Effector memory CD4-positive, alpha-beta T cell (primary cell): ENCODE measurements at regions not wholly inside any gene's neighbourhood (a gene's known extent, or its start where the extent isn't known, plus 50 kb on each side); places are given as distances from the start of the nearest gene placed in this dataset.

Source experiments
- DNase-seq, 3 donors: peaks; one replicate each; pipeline ENCODE4 v3.0.0-alpha.2; 2020
- H3K27ac ChIP-seq: 2 replicates; pipeline ENCODE4 v1.7.0; 2013; ENCODE audit warnings: mild to moderate bottlenecking, low read length, moderate library complexity; ENCODE audit not compliant: insufficient read depth, poor library complexity, severe bottlenecking
- H3K27me3 ChIP-seq: replicated peaks from 2 replicates; pipeline ENCODE4 v1.7.0; 2013; ENCODE audit warnings: mild to moderate bottlenecking, low read length; ENCODE audit not compliant: insufficient read depth, control insufficient read depth, poor library complexity, severe bottlenecking
- H3K36me3 ChIP-seq: 2 replicates; pipeline ENCODE4 v1.7.0; 2013; ENCODE audit warnings: mild to moderate bottlenecking, low read length, moderate library complexity; ENCODE audit not compliant: control insufficient read depth, insufficient read depth
- H3K4me1 ChIP-seq: 2 replicates; pipeline ENCODE4 v1.7.0; 2013; ENCODE audit warnings: low read length, mild to moderate bottlenecking; ENCODE audit not compliant: control insufficient read depth, insufficient read depth, poor library complexity, severe bottlenecking
- H3K4me3 ChIP-seq: 2 replicates; pipeline ENCODE4 v1.7.0; 2013; ENCODE audit warnings: low read length, low read depth, mild to moderate bottlenecking; ENCODE audit not compliant: insufficient read depth, poor library complexity, severe bottlenecking
- H3K9me3 ChIP-seq: 2 replicates; pipeline ENCODE4 v1.7.0; 2013; ENCODE audit warnings: mild to moderate bottlenecking, low read length, moderate library complexity; ENCODE audit not compliant: control insufficient read depth

DNA sequence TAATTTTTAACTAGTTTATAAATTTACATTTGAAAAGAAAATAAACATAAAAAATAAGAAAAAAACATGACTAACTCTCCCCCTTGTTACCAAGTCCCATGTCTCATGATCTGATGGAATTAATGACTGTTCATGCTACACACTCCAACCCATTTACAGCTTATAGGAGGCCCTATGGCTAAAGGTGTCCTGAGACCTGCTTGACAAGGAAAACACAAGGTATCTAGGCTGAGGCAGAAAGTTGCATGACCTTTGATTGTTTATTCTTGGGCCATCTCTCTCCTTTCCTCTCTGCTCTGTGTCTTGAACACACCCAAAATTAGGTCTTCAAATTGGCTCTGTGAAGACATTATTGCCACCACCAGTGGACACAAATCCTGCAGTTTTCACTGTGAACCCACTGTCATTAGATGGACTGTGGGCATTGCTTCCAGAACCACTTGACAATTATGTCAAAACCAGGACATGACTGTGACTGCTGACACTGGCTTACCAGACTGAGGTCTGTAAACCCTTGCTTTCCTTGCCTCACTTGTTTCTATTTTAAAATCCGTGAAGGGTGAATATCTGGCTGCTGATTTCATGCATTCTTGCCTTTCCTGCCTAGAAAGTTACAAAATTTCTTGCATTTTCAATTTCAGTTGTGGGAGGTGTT, 386.5 kb upstream of the SPRY2 start:
- H3K4me1 ChIP-seq: no peaks in the 10 kb centered on the region
- H3K4me3 ChIP-seq: no peak overlapping the region
- H3K27me3 ChIP-seq: no peaks in the 10 kb centered on the region
- DNase-seq: no peak
- no peaks in the 10 kb centered on the region for H3K36me3 ChIP-seq
- H3K27ac ChIP-seq: no peak overlapping the region
- no peaks in the 10 kb centered on the region for H3K9me3 ChIP-seq

DNA sequence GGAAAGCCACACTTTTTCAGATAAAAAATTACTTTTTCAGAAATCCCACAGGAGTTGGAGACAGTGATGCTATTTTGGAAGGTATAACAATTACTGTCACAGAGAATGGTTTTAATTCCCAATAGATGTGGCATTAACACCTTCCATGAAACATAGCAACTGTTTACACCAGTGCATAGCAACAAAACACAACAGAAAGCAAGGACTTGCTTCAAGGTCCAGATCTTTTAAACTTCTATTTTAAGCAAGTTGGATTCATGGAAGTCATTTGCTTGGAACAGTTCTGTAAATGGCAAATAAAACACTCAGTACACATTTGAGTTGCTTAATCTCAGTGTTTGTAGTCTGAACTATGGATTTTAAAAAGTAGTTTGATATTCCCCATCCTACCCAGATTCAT, 385.9 kb upstream of the SPRY2 start:
- Histone ChIP-seq H3K36me3 (no peaks in the 10 kb centered on the region), H3K4me1 (no peaks in the 10 kb centered on the region), H3K27me3 (no peaks in the 10 kb centered on the region), H3K4me3 (no peak overlapping the region), H3K27ac (no peak overlapping the region), H3K9me3 (no peaks in the 10 kb centered on the region)
- DNase-seq: no peak

DNA sequence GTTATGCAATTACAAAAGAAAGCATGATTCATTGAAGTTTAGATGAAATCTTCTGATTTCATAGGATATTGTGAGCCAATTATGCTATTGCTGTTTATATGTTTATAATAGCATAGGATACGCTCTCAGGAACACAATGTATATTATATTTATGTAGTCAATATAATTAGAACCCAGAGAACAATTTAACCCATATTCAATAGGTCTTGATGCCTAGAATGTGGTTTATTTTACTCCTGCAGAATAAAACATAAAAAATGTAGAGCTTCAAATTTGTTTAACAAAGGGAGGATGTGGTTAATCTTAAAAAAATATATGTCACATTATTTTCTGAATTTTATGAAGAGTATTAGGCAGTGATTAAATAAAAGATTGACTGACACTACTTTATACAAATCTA, 380.8 kb upstream of the SPRY2 start:
- H3K27me3 ChIP-seq: no peaks in the 10 kb centered on the region
- H3K36me3 ChIP-seq: no peaks in the 10 kb centered on the region
- H3K4me1 ChIP-seq: no peaks in the 10 kb centered on the region
- no peak overlapping the region for H3K4me3 ChIP-seq
- no peak for DNase-seq
- no peaks in the 10 kb centered on the region for H3K9me3 ChIP-seq
- no peak overlapping the region for H3K27ac ChIP-seq

- no peaks in the 10 kb centered on the region for H3K4me1 ChIP-seq
Measured at GRCh38 chr13:80718970-80719369, 378.0 kb upstream of the SPRY2 start.

GRCh38 chr13:80717776-80718175, 376.9 kb upstream of the SPRY2 start:
- DNase-seq: no peak
- no peaks in the 10 kb centered on the region for H3K9me3 ChIP-seq
- H3K27me3 ChIP-seq: no peaks in the 10 kb centered on the region
- H3K27ac ChIP-seq: no peak overlapping the region
- H3K4me1 ChIP-seq: no peaks in the 10 kb centered on the region
- H3K36me3 ChIP-seq: no peaks in the 10 kb centered on the region
- H3K4me3 ChIP-seq: no peak overlapping the region

More at GRCh38 chr13:80718970-80719369, 378.0 kb upstream of the SPRY2 start:
- Histone ChIP-seq H3K27ac (no peak overlapping the region), H3K4me3 (no peak overlapping the region), H3K36me3 (no peaks in the 10 kb centered on the region), H3K27me3 (no peaks in the 10 kb centered on the region), H3K9me3 (no peaks in the 10 kb centered on the region)
- no peak for DNase-seq

- no peak for DNase-seq
- H3K27ac ChIP-seq: no peak overlapping the region
- H3K4me3 ChIP-seq: no peak overlapping the region
- no peaks in the 10 kb centered on the region for H3K4me1 ChIP-seq
- H3K27me3 ChIP-seq: no peaks in the 10 kb centered on the region
- no peaks in the 10 kb centered on the region for H3K36me3 ChIP-seq
- H3K9me3 ChIP-seq: no peaks in the 10 kb centered on the region
Measured at GRCh38 chr13:80716610-80717081, 375.7 kb upstream of the SPRY2 start.

GRCh38 chr13:80712026-80712425, 371.1 kb upstream of the SPRY2 start:
- Histone ChIP-seq H3K4me3 (no peak overlapping the region), H3K27me3 (no peaks in the 10 kb centered on the region), H3K4me1 (no peaks in the 10 kb centered on the region), H3K36me3 (no peaks in the 10 kb centered on the region), H3K9me3 (no peaks in the 10 kb centered on the region), H3K27ac (no peak overlapping the region)
- no peak for DNase-seq

DNA sequence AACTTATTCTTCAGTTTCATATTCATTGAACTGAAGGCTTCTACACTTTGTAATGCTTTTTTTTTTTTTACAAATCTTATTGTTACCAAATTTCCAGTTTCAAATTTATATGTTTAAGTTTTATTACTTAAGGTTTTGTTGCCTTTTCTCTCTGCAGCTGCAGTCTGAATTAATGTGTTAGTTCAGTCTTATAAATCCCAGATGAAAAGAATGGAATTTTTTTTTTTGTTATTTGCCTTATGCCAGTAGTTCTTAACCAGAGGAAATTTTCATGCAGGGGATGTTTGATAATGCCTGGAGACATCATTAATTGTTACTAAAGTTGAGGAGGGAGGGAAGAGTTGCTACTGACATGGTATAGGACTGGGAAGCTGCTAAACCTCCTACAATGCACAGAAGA, 367.9 kb upstream of the SPRY2 start:
- Histone ChIP-seq H3K9me3 (no peaks in the 10 kb centered on the region), H3K27ac (no peak overlapping the region), H3K4me1 (no peaks in the 10 kb centered on the region), H3K36me3 (no peaks in the 10 kb centered on the region), H3K27me3 (no peaks in the 10 kb centered on the region), H3K4me3 (no peak overlapping the region)
- DNase-seq: no peak

DNA sequence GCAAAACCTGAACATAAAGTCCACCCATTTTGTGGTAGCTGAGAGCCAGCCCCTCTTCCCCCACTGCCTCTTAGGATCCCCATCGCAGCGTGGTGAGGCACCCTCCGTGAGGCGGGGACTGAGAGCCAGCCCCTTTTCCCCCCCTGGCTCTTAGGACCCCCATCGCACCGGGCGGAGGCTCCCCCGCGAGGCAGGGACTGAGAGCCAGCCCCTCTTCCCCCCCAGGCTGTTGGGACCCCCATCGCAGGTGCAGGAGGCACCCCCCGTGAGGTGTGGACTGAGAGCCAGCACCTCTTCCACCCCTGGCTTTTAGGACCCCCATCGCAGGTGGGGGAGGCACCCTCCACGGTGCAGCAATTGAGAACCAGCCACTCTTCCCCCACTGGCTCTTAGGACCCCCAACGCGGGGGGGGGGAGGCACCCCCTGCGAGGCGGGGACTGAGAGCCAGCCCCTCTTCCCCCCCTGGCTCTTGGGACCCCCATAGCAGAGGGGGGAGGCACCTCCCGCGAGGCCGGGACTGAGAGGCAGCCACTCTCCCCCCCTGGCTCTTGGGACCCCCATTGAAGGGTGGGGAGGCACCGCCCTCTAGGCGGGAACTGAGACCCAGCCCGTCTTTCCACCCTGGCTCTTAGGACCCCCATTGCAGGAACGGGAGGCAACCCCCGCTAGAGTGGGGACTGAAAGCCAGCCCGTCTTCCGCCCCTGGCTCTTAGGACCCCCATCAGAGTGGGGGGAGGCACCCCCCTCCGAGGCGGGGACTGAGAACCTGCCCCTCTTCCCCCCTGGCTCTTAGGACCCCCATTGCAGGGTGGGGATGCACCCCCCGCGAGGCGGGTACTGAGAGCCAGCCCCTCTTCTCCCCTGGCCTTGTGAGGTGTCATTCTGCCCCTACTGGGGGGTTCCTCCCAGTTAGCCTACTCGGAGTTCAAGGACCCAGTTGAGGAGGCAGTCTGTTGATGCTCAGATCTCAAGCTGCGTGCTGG, 366.4 kb upstream of the SPRY2 start:
- H3K36me3 ChIP-seq: no peaks in the 10 kb centered on the region
- no peak overlapping the region for H3K4me3 ChIP-seq
- no peaks in the 10 kb centered on the region for H3K9me3 ChIP-seq
- H3K27me3 ChIP-seq: no peaks in the 10 kb centered on the region
- no peaks in the 10 kb centered on the region for H3K4me1 ChIP-seq
- H3K27ac ChIP-seq: no peak overlapping the region
- DNase-seq: no peak

DNA sequence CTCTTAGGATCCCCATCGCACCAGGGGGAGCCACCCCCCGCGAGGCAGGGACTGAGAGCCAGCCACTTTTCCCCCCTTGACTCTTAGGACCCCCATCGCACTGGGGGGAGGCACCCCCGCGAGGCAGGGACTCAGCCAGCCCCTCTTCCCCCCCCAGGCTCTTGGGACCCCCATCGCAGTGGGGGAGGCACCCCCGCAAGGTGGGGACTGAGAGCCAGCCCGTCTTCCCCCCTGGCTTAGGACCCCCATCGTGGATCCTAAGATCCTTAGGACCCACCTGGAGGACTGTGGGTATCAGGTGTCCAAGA, 365.2 kb upstream of the SPRY2 start:
- Histone ChIP-seq H3K27me3 (no peaks in the 10 kb centered on the region), H3K27ac (no peak overlapping the region), H3K36me3 (no peaks in the 10 kb centered on the region), H3K9me3 (no peaks in the 10 kb centered on the region), H3K4me3 (no peak overlapping the region), H3K4me1 (no peaks in the 10 kb centered on the region)
- no peak for DNase-seq
